NOMO-1 (cell line): ENCODE measurements at regions not wholly inside any gene's neighbourhood (a gene's known extent, or its start where the extent isn't known, plus 50 kb on each side); places are given as distances from the start of the nearest gene placed in this dataset.

Experiments used
- DNase-seq, 2 experiments: peaks; one replicate each; lab custom pipeline; 2025; ENCODE audit not compliant: unreplicated experiment in 2 of 2; lab: John Stamatoyannopoulos, UW

DNA sequence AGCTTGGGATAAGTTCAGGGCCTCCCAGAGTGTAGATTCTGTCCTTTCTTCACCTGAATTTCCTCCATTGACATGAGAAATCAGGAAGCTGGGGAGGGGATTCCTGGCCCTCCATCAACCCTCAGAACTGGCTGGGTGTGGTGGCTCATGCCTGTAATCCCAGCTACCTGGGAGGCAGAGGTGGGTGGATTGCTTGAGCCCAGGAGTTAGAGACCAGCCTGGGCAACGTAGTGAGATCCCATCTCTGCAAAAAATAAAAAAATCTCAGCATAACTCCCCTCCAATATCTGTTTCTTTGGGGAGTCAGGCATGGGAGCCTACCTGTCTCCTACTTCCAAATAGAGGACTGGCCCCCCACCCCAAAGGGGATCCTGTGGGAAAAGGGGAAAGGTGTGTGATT lies 59.8 kb upstream of the TBX3 start:
- DNase-seq: no peak

DNA sequence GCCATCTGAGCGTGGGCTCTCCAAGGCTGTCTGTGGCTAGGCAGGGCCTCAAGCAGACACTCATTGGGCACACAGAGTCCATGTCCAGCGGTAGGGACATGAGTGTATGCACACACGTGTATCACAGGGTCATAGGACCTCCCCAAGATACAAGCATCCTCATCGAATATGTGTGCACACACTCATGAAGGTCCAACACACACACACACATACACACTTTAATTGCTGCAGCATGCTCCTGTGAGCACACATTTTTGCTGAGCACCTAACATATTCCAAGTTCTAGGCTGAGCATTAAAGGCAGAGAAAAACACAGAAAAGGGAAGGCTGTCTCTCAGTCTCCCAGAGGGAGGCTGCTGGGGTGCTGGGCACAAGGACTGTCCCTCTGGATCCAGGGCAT lies 59.3 kb upstream of the TBX3 start:
- no peak for DNase-seq

DNA sequence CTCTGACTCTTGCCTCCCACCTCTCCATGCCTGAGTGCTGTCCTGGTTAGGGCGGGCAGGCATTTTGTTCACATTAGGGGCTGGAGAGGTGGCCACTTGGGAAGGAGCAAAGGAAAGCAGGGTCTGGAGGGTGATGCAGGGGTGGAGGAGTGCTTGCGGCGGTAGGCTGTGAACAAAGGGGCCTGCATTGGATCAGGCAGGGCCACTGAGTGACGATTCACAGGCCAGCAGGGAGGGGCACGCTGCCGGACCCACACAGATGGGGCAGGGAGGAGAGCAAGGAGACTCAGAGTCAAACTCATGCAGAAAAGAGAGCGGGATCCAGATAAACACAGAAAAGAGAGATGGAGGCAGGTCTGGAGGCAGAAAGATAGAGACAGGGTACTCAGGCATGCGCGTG lies 58.4 kb upstream of the TBX3 start:
- no peak for DNase-seq

DNA sequence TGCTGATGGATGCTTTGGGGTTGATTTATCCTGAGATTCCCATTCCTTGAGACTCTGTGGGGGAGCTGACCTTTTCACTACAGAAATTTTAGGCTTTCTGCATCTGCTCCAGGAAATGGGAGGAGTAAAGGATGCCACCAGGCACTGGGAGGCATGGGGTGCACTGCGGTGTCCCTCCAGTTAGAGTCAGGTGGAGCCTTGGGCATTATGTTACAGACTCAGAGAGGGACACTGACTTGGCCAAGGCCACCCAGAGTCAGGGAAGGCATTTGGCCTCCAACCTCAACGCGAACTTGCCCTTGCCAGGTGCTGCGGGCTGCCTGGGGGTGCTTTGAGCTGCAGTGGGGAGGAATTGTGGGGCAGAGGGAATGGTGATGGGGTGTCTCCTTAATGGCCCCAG lies 58.0 kb upstream of the TBX3 start:
- DNase-seq: no peak

DNA sequence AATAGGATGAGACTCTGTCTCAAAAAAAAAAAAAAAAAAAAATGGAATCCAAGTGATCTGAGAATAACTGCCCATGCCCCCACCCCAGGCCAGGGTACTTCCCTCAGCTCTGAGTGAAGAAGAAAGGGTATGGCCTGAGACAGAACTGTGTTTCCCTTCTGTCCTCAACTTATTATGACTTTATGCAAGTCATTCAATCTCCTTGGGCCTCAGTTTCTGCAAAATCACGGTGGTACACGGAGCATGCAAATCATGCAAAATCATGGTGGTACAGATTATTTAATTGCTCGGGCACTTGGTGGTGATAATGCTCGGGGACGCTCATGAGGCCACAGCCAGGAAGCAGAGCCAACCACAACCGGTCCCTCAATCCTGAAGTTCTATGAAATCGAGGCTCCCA lies 56.5 kb upstream of the TBX3 start:
- DNase-seq: no peak

DNA sequence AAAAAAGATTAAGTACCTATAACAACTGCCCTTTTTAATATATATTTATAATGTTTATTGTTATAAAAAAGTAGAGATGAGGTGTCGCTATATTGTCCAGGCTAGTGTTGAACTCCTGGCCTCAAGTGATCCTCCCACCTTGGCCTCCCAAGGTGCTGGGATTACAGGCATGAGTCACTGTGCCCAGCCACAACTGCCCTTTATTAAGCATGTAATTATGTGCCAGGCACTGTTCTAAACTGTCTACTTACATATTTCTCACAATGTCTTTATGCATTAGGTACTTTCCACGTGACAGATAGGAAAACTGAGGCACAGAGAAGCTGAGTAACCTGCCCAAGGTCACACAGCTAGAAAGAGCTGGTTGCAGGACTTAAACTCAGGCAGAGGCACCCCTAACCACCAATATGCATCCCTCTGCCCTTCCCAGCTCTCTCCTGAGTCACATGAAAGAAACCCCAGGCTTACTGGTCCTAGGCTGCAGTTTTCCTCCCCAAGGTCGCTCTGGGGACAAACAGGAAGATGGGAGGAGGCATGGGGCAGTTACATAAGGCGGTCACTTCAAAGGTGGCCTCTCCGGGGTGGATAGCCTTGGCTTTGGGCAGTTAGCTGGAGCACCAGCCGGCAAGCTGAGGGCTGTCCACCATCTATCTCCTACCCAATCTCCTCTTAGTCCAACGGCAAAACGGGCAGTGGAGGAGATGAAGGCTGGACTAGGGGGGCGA lies 54.6 kb upstream of the TBX3 start:
- no peak for DNase-seq

DNA sequence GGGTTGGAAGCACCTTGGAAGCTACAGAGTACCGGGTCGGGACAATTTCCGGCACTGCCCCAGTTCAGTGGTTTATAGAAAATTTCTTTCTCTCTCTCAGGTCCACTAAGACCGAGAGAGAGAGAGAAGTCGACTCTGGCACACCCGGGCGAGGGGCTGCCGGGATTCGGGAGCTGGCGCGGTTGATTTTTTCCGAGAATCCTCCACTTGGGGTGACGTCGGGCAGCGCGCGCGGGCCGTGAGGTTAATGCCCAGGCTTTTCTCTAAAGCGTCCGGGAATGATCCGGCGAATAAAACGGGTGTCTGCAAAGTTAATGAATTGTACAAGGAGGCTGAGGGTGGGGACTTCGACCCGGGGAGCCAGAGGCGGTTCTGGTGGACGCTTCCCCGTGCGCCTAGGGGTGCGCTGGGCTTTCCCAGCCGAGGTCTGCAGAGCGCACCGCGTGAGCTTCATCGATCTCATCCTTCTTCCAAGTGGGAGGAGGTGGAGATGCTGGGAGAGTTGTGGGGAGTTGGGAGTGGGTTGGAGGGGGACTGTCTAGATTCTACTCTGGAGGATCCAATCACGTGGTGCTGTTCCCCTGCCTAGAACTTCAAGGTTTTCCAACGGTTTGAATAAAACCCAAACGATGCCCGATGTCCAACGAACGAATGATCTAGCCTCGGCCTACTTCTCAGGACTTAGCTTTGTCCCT lies 51.9 kb upstream of the TBX3 start:
- DNase-seq: no peak

DNA sequence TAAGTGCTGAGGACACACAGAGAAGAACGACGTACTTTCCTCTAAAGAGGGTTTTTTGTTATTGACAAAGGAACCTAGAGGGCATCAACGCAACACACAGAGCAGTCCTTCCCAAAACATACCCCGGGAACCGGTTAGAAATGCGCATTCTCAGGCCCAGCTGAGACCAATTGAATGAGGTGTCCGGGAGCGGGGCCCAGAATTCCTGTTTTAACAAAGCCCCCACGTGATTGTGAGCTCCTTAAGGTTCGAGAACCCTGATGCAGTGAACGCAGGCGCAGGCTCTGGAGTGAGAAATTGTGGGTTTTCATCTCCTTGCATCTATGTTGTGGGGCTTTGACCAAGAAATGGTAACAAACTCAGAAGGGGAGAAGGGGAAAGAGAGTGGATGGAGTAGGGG lies 51.0 kb upstream of the TBX3 start:
- DNase-seq: no peak

DNA sequence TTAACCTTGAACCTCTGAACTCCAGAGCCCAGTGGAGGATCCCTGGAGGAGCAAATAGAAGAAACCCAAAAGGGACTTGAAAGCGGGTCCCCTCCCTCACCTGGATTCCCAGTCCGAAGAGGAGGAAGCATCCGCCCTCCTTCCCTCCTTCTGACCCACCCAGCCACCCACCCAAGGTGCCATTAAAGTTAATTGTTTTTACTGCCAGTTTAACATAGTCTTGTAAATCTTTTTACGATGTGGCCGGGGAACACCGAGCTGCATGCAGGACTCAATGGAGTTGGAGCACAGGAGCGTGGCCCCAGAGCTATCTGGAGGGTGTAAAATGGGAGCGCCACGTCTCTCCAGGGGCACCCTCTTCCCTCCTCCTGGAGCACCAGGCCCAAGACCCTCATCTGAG lies 49.9 kb upstream of the TBX3 start:
- DNase-seq: no peak
